TTC549 (cell line): ENCODE measurements at regions not wholly inside any gene's neighbourhood (a gene's known extent, or its start where the extent isn't known, plus 50 kb on each side); places are given as distances from the start of the nearest gene placed in this dataset.
"Not testable (repeated sequence)": the region's sequence is repeated elsewhere in the genome, so short reads cannot be mapped to it uniquely, and the experiment has no call there.

Experiments
- FAIRE-seq: peaks from 2 replicates; lab custom pipeline; 2012; peaks lifted over from hg19 to GRCh38; lab: Jason Lieb, UNC

DNA sequence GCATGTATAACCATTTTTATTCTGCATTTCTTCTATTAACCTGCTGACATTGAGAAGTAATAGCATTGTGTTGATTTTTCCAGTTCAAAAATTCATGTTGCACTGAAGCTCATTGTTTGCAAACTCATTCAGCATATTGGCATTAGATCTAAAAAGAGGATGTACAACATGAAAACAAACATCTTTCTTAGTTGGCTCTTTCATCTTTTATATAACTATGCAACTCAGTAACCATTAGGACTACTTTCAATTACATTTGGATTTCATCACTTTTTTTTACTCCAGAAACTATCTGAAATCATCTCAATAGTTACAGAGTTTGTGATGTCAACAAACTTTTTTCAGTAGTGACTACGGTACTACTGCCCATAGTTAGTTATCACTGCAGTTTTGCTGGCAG, 346.0 kb upstream of the EPHA5 start:
- no peak for FAIRE-seq

DNA sequence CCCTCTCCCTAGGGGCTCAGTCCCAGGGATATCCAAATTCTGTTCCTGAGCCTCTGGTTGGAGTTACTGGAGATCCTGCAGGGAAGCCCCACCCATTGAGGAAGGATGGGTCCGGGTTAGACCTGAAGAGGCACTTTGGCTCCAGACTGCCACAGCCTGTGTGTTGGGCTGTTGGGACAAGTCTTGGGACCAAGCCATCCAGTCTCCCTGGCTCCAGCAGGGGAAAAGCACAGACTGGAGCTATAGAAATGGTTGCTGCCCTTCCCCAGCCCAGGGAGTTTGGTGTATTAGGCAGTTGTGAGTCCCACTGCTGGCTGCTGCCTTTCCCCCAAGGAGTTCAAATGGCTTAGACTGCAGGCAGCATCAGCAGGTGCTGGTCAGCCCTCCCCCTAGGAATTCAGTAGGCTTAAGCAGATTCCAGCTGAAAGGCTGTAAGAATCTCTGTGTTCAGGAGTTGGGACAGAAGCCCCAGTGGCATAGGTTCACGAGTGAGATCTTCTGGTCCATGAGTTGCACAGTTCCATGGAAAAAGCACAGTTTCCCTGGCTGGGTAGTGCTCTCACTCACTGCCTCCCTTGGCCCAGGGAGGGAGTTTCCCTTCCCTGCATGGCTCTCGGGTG, 344.0 kb upstream of the EPHA5 start:
- no peak for FAIRE-seq

DNA sequence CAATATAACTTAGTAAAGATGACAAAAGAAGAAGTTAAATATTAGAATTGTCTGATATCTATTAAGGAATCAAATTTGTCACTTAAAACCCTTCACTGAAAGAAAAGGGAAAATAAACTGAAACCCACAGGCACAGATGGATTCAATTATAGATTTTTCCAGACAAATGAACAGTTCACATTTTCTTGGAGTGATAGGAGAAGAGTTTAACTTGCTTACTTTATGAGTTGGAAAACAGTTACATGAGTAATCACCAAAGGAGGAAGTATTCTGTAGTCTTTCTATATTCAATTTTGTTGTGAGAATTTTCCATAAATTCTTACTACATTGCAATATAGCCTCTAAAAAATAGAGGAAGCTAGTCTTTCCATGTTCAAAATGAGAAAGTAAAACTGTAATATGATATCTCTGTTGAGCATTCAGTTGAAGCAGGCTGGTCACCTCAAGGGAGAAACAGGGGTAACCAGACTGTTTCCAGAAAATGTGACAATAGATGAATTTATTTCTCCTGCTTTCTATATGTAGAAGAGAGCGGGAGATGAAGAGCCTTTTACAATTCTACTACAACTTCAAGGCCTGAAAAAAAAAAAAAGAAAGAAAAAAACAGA, 330.3 kb upstream of the EPHA5 start:
- FAIRE-seq: no peak

DNA sequence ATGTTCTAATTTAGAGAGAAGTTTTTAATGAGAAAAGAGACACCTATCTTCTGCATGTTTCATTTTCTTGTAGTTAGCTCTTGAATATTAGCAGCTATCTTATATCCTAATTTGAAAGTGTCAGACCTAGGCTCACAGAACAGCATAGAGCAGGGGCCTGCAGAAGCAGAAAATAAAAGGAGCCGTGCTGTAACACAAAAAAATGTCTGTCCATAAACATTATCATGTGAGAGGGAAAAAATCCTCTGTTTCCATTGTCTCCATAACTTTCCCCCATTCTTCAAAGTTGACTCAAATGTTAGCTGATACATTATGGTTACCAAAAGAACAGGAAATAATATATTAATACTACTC, 329.2 kb upstream of the EPHA5 start:
- no peak for FAIRE-seq

DNA sequence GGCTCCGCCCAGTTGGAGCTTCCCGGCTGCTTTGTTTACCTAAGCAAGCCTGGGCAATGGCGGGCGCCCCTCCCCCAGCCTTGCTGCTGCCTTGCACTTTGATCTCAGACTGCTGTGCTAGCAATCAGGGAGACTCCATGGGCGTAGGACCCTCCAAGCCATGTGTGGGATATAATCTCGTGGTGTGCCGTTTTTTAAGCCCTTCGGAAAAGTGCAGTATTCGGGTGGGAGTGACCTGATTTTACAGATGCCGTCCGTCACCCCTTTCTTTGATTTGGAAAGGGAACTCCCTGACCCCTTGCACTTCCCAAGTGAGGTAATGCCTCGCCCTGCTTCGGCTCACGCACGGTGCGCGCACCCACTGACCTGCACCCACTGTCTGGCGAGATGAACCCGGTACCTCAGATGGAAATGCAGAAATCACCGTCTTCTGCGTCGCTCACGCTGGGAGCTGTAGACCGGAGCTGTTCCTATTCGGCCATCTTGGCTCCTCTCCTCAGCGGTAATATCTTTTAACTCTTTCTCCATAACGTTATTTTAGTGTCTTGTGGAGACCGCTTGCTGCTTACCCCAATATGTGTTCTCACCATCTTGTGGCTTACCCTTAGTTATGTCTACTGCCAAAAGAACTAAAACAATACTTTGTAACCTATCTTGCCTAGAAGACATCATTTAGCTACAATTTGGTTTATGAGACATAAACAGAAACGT, 328.7 kb upstream of the EPHA5 start:
- not testable (repeated sequence) for FAIRE-seq

DNA sequence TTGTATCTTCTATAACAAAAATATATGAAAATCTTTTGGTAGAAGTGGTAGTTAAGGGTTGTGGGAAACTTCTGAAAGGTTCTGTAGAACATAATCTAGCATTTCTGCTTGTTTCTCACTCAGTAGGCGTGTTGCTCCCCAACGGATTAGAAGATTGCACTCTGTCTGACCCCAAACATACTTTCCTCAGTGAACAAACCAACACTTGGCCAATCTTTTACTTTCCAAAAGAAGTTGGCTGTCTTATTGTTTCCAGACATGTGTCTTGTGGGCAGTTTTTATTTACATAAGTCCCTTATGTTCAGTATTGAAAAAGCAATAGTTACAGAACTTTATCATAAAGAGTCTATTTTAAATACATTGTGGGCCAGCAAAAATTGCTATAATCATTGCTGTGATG, 312.8 kb upstream of the EPHA5 start:
- no peak for FAIRE-seq

DNA sequence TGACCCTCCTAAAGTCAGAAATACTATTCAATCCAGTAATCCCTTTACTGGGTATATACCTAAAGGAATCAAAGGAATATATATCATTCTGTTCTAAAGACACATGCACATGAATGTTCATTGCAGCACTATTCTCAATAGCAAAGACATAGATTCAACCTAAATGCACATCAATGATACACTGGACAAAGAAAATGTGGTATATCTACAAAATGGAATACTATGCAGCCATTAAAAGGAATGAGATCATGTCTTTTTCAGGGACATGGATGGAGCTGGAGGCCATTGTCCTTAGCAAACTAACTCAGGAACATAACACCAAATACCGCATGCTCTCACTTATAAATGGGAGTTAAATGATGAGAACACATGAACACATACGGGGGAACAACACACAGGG, 306.0 kb upstream of the EPHA5 start:
- no peak for FAIRE-seq

DNA sequence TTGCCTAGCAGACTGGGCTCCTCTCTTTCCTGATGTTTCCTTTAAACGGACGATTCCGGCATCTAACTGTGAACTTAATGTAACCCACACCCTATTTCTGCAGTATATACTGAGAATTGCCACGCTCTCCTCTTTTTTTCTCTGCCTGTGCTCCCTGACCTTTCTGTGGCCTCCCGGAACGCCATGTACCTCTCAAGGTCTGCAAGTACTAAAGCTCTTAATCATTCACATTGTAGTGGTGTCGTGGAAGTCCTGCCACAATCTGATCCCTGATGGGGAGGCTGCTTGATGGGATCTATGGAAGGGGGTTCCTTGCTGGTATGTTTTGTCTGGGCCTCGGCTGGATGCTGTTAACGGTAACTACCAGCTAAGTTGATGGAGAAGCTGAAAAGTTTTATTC, 302.9 kb upstream of the EPHA5 start:
- FAIRE-seq: no peak

DNA sequence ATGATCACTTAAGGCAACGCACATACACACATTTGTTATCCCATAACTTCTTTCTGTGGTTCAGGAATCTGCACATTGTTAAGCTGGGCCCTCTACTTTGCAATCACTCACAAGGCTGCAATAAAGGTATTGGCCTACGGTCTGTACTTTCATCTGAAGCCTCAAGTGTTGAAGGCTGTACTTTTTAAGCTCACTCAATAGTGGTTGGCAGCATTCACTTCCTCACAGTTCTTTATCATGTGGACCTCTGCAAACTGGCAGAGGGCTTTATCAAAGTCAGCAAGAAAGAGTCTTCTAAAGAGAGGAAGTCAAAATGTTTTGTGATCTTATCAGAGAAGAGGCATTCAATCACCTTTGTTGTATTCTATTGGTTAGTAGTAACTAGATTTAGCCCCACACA, 301.4 kb upstream of the EPHA5 start:
- FAIRE-seq: no peak

DNA sequence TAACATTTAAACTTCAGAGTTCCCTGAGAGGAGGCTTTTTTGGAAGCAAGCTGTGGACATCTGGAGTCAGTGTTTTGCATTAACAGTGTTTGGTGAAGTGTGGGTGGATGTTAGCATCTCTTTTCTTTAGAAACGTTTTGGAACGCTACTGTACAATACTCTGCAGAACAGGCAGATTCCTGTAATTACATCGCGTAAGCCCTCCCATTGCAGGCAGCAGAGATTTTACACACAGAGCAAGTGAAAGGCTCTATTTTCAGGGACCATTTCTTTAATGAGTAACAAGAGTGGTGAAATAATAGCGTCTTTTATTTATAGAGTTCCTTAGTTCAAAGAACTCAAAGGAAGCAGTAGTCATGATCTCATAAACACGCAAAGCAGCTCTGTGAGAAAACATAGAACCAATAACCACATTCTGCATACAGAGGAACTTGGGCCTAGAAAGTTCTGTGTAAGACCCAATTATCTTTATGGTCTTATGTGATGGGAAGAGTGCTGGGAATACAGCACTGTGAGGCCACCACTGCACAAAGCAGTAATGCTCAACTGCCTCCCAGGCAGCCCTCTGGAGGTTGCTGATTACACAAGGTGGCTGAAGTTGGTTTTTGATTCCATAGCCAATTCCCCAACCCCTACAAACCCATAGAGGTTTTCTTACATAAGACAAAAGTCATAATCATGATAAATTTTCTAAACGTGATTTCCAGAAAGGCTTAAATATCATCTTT, 298.7 kb upstream of the EPHA5 start:
- FAIRE-seq: no peak

DNA sequence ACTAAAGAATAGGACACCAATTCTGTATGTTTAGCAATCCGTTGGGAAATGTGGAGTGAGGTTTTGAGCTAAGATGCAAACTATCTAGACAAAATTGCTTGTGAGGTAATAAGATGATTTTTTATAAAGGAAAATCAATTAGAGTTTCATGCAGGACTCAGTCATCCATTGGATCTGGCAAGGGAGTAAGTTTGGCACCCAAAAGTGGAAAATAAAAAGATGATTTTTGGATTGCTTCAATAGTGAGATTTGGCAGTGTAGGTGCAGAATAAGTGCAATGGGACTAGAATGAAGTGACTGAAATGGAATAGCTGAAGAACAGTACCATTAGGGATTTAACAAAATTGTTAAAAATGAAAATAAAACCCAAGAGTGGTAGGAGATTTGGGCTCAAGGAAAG, 290.5 kb upstream of the EPHA5 start:
- no peak for FAIRE-seq

DNA sequence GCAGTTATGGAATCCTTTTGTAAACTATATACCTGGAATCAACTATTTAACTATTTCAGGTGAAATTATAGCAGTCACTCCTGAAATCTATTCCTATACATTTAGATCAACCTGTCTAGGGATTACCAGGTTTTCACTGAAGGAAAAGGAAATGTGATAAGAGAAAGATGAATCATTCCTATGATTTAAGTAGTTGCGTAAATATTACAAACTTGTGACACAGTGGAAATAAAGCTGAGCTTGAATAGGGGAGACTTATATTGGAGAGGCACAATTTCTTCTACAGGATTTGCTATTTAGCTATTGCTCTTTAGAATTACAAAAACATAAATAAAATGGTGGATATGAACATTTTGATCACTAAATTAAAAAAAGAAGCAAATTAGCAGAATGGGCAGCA, 284.1 kb upstream of the EPHA5 start:
- no peak for FAIRE-seq

DNA sequence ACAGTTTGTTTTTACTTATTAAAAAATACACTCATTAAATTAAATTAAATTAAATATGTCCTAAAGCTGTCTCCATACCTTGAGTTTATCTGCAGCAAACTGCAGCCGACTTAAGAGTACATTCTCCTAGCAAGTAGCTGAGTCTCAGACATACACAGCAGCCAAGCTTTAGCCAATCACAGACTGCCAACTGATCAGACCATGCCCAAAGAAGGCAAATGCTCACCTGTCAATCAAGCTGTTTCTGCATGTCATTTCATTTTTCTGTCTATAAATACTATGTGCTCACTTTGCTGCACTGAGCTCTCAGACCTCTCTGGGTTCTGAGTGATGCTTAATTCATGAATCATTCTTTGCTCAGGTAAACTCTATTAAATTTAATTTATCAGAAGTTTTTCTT, 280.9 kb upstream of the EPHA5 start:
- FAIRE-seq: no peak

DNA sequence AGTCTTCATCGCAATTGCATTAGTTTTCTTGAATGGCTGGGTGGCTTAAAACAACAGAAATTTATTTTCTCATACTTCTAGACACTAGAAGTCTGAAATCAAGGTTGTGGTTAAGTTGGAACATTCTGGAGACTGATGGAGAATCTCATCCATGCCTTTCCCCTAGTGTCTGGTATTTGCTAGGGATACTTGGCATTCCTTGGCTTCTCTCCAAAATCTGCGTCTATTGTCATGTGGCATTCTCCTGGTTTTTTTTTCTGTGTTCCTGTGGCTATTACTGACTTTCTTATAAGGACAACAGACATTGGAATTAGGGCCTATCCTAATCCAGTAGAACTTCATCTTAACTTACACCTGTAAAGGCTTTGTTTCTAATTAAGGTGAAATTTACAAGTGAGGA, 272.8 kb upstream of the EPHA5 start:
- peak; percentile 7 for FAIRE-seq

DNA sequence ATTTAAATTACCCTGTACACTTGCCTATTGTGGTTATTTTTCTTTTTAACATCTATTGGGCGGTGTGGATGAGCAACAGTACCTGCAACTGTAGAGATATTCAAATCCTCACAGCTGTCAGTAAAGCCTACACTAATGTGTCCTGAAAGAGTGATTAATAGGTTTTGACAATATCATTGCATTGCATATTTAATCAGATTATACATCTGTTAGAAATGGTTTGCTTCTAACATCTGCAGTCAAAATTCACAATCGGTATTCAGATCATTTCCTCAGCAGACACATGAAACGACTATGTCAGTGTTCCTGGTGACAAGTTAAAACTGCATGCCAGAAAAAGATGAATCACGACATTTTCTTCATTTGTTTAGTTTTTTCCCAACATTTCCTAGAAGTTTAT, 254.6 kb upstream of the EPHA5 start:
- no peak for FAIRE-seq

DNA sequence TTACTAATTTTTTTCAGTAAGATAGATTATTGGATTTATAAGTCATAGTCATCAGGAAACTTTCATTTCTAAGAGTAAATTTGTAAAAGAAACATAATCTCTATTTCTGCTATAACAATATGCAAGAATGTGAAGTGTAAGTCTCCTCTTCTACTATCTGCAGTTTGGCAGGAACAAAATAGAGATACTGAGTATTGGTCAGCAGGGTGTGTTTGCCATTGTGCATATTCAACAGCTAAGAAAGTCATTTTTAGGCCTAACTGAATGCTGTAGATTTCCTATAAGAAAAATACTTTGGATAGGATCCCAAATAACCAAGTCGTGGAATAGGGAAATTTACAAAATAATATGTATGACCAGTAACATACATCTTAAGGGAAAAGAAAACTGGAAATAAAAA, 253.3 kb upstream of the EPHA5 start:
- FAIRE-seq: no peak

DNA sequence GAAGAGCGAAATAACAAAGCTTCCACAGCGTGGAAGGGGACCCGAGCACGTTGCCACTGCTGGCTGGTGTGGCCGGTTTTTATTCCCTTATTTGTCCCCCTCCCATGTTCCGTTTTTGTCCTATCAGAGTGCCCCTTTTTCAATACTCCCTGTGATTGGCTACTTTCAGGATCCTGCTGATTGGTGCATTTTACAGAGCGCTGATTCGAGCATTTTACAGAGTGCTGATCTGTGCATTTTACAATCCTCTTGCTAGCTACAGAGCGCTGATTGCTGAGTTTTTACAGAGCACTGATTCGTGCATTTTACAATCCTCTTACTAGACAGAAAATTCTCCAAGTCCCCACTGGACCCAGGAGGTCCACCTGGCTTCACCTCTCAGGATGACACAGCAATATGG, 250.9 kb upstream of the EPHA5 start:
- FAIRE-seq: no peak

DNA sequence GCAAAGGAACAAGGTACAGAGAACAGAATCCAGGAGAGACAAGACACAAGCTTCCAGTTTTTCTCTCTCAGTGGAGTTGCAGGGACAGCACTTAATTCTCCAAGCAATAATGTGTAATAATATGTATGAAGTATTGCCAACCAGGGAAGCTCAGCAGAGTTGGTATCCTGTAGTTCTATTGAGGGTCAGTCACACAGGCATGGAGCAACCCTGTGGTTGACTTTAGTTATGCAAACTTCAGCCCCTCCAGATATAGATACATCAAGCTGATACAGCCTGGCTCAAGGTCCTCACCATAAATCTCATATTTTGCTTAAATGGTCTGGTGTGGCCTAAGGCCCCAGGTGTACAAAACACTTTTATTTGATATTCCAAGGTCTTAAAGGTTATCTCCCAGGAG, 248.6 kb upstream of the EPHA5 start:
- FAIRE-seq: no peak

DNA sequence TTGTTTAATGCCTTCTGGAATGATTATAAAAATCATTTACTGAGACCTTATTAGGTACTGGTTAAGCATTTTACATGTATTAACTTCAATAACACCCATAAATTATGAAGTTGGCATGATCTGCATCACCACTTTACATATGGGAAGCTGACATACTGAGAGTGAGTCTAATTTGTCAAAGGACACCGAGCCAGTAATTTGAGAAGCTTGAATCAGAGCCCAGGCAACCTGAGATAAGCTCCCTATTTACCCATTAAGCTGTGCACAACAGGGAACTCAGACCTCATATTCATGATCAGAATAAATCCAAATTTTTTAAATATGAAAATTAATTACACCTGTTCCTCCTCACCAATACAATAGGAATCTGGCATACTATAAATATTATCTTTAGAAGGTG, 247.9 kb upstream of the EPHA5 start:
- no peak for FAIRE-seq

DNA sequence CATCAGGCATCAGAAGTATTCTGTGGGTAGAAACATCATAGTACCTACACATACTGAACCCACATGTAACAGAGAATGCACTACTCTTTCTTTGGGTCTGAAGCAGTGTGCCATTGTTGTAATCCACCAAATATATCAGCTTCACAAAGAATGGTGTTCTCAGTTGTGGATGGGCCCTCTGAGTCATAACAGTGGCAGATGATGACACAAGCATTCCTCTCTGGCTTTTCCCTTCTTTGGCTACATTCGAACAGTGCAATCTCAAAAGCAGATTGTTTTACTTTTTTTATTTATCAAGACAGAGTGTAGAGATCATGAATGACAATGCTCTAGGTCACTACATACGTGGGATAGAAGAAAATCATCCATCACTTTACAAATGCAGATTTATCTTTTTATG, 247.2 kb upstream of the EPHA5 start:
- no peak for FAIRE-seq

DNA sequence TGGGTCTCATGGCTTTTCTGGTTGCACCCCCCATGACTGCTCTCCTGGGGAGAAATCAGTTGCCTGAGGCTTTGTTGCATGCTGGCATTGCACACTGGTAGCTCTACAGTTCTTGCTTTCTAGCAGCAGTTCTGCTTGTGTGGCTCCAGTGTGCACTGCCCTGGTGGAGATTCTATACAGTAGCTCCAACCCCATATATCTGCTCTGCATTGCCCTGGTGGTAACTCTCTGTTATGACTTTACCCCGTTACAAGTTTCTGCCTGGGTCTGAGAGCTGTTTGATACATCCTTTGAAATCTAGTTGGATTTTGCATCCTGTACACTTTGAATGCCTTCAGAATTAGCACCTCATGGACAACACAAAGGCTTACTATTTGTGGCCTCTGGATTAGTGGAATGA, 241.4 kb upstream of the EPHA5 start:
- no peak for FAIRE-seq

DNA sequence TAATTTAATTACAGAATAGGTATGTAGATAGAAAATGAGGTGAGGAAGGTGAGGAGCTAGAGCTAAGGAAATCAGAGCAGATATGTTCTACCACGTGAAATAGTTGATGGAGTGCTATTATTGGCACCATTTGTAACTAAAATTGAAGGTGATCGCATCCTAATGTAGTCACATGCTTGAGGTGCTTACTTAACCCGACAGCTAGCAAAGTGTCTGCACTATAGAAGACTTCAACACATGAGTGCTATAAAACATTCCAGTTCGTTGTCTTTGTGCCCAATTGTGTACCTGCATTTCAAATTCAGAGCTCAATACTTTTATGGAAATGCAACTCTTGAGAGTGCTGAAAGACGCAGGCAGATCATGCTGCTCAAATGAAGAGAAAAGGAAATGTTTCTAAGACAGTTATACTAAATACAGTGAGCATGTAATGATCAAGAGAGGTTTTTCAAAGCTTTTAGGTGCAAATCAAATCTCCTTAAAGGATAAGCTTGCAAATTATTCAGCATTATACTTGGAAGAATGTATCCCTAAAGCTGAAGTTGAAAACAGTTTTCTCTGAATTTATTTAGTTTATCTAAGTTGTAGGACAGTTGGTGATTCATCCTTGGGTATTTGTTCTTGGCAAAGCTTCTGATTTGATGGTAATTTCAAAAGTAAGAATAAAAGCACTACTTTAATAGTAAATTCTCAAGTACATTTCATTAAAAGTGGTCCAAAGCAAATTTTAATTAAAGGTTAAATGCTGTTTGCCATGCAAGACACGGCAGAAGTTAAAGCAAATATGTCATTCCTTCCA, 223.9 kb upstream of the EPHA5 start:
- no peak for FAIRE-seq

DNA sequence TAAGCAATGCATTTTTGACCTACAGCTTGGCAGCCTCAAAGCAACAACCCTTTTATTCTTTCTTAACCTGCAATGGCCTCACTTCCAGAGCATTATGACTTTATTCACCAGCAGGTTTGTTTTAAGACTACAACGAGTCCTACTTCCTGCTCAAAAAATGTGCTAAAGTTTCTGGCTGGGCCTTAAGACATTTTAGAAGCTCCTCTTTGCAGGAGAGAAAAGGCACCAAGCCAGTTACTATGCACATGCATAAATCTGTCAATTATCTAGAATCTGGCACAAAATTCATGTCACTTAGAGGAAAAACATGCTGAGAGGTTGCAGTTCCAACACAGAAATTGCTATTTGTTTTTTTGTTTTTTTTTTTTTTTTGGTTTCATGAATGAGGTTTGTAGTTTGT, 223.0 kb upstream of the EPHA5 start:
- FAIRE-seq: no peak
